HepG2 (cell line): ENCODE measurements at regions not wholly inside any gene's neighbourhood (a gene's known extent, or its start where the extent isn't known, plus 50 kb on each side); places are given as distances from the start of the nearest gene placed in this dataset.

Experiments
- ATAC-seq: fragments of 200-7000 bp; cut with Tn5 transposase; 3 replicates; pipeline ENCODE4 v1.9.1; 2020; ENCODE audit warnings: mild to moderate bottlenecking, moderate library complexity
- BruUV-seq: library from RNA; stranded (reverse); fragments of 400-500 nt; replicated peaks from 2 replicates; lab custom pipeline; 2021; lab: Mats Ljungman, UMichigan
- CTCF ChIA-PET: fragments of 300-600 bp; formaldehyde crosslinking; extraction: SDS; loops from one replicate; lab custom pipeline; 2021; ENCODE audit warnings: low total read pairs, inconsistent platforms, low intra/inter-chr PET ratio; lab: Yijun Ruan, JAX
- POLR2A ChIA-PET: fragments of 350-600 bp; sonication (Branson Sonifier 250); formaldehyde crosslinking; loops from one replicate; lab custom pipeline; 2020; ENCODE audit warnings: antibody characterized with exemption, inconsistent platforms; lab: Yijun Ruan, JAX
- DNase-seq: peaks from one replicate; pipeline ENCODE4 v3.0.0-alpha.2; 2015; ENCODE audit warnings: low spot score
- FAIRE-seq: peaks from 3 replicates; lab custom pipeline; 2011; peaks lifted over from hg19 to GRCh38; lab: Jason Lieb, UNC
- H2AFZ ChIP-seq: one replicate; pipeline ENCODE4 v1.6.1; 2011; ENCODE audit warnings: low read length, inconsistent platforms
- H3K27ac ChIP-seq: fragments of 300-600 bp; 3 replicates; pipeline ENCODE4 v1.8.0; 2011; ENCODE audit warnings: mixed run types, mild to moderate bottlenecking, mixed read lengths, low read length, inconsistent platforms; ENCODE audit not compliant: insufficient read depth; ENCODE audit errors: extremely low read length
- H3K27me3 ChIP-seq, 2 experiments: fragments of 200-600 bp in 1 of 2; 2 replicates in 1 of 2; 3 replicates in 1 of 2; pipeline versions ENCODE4 v1.6.0 to v1.8.0; 2011; ENCODE audit warnings: low read length in 2 of 2, mild to moderate bottlenecking in 2 of 2, moderate library complexity in 2 of 2, inconsistent platforms in 1 of 2; ENCODE audit not compliant: insufficient read depth in 2 of 2, control insufficient read depth in 1 of 2
- H3K36me3 ChIP-seq, 2 experiments: fragments of 200-600 bp in 1 of 2; replicated peaks in 1 of 2; 2 replicates in 1 of 2; 3 replicates in 1 of 2; pipeline versions ENCODE4 v1.5.1 to v1.8.0; 2011; ENCODE audit warnings: low read length in 2 of 2, inconsistent platforms in 1 of 2; ENCODE audit not compliant: insufficient read depth in 2 of 2, control insufficient read depth in 1 of 2
- H3K4me1 ChIP-seq: 2 replicates; pipeline ENCODE4 v1.5.1; 2012; ENCODE audit warnings: low read length, inconsistent platforms; ENCODE audit not compliant: insufficient read depth
- H3K4me2 ChIP-seq: 2 replicates; pipeline ENCODE4 v1.6.0; 2011; ENCODE audit warnings: low read depth, low read length, inconsistent platforms
- H3K4me3 ChIP-seq, 3 experiments: fragments of 200-600 bp in 1 of 3; sonication (generic), shearing (Covaris generic) in 1 of 3; replicated peaks in 1 of 3; 2 replicates each; pipeline ENCODE4 v1.5.1; 2011 to 2016; ENCODE audit warnings: low read length in 3 of 3, inconsistent platforms in 2 of 3, low read depth in 2 of 3, mild to moderate bottlenecking in 2 of 3, control low read depth in 1 of 3, mixed read lengths in 1 of 3; ENCODE audit not compliant: insufficient read depth in 1 of 3
- H3K79me2 ChIP-seq: one replicate; pipeline ENCODE4 v1.6.1; 2011; ENCODE audit warnings: low read length, inconsistent platforms; ENCODE audit not compliant: insufficient read depth
- H3K9ac ChIP-seq: 2 replicates; pipeline ENCODE4 v1.6.0; 2011; ENCODE audit warnings: mild to moderate bottlenecking, low read depth, low read length, inconsistent platforms; ENCODE audit not compliant: insufficient read depth
- H3K9me3 ChIP-seq: 2 replicates; pipeline ENCODE4 v1.5.1; 2012; ENCODE audit warnings: mild to moderate bottlenecking, low read length
- H4K20me1 ChIP-seq: 2 replicates; pipeline ENCODE4 v1.6.0; 2011; ENCODE audit warnings: inconsistent platforms, mild to moderate bottlenecking, low read length, moderate library complexity; ENCODE audit not compliant: insufficient read depth
- CEBPB ChIP-seq: IDR thresholded peaks from 2 replicates; pipeline ENCODE4 v1.6.1; 2011; ENCODE audit warnings: low read depth, low read length, improper control_type of control experiment, borderline replicate concordance
- HDAC6 ChIP-seq: fragments of 200-600 bp; sonication (generic); IDR thresholded peaks from 2 replicates; pipeline ENCODE4 v1.7.0; 2017; ENCODE audit warnings: mild to moderate bottlenecking, antibody characterized with exemption, low read length, low read depth
- MTF1 ChIP-seq: sonication (generic); formaldehyde crosslinking; IDR thresholded peaks from 2 replicates; pipeline ENCODE4 v1.5.0; 2020; ENCODE audit warnings: missing genetic modification reagents
- MXI1 ChIP-seq: IDR thresholded peaks from 3 replicates; pipeline ENCODE4 v1.6.1; 2012; ENCODE audit warnings: low read depth, low read length, inconsistent platforms, borderline replicate concordance
- PHF8 ChIP-seq: sonication (generic); formaldehyde crosslinking; IDR thresholded peaks from 2 replicates; pipeline ENCODE4 v1.5.0; 2020; ENCODE audit warnings: missing genetic modification reagents
- ZBTB20 ChIP-seq: sonication (generic); formaldehyde crosslinking; IDR thresholded peaks from 2 replicates; pipeline ENCODE4 v1.8.1; 2023; ENCODE audit warnings: missing genetic modification reagents, low read depth, mild to moderate bottlenecking, borderline replicate concordance
- ZKSCAN1 ChIP-seq: fragments of 150-350 bp; IDR thresholded peaks from 2 replicates; pipeline ENCODE4 v1.6.1; 2014; ENCODE audit warnings: low read length
- ZNF367 ChIP-seq: sonication (generic); formaldehyde crosslinking; IDR thresholded peaks from 2 replicates; pipeline ENCODE4 v1.4.0; 2020; ENCODE audit warnings: missing genetic modification reagents, borderline replicate concordance
- ZNF7 ChIP-seq: IDR thresholded peaks from 2 replicates; pipeline ENCODE4 v1.6.1; 2016; ENCODE audit warnings: missing biosample characterization, missing genetic modification reagents
- ZNF788 ChIP-seq: sonication (generic); formaldehyde crosslinking; IDR thresholded peaks from 2 replicates; pipeline ENCODE4 v1.5.0; 2020; ENCODE audit warnings: mild to moderate bottlenecking, missing genetic modification reagents, borderline replicate concordance
- ZNF790 ChIP-seq: sonication (generic); formaldehyde crosslinking; IDR thresholded peaks from 2 replicates; pipeline ENCODE4 v1.8.0; 2022; ENCODE audit warnings: missing genetic modification reagents, mild to moderate bottlenecking, borderline replicate concordance
- WGBS: methylation state at CpG from one replicate; pipeline ENCODE4 v1.1.6; 2017; ENCODE audit warnings: low lambda C conversion rate; 5-methylcytosine and 5-hydroxymethylcytosine counted together
- in situ Hi-C: cut with HindIII; loops from 2 replicates; pipeline ENCODE4 v1.10.0; 2017; ENCODE audit warnings: low pct_unique_long_range_greater_than_20kb; ENCODE audit not compliant: extremely low pct_ligation_motif_present
- intact Hi-C: fragments of 100-400 bp; cut with micrococcal nuclease; formaldehyde crosslinking; loops from one replicate; pipeline ENCODE4 v1.10.0; 2022; ENCODE audit not compliant: unreplicated experiment
- TF ChIP-seq, protein P1 (sequence below): fragments of 450-650 bp; IDR thresholded peaks from 2 replicates; pipeline ENCODE4 v1.6.1; 2016

DNA sequence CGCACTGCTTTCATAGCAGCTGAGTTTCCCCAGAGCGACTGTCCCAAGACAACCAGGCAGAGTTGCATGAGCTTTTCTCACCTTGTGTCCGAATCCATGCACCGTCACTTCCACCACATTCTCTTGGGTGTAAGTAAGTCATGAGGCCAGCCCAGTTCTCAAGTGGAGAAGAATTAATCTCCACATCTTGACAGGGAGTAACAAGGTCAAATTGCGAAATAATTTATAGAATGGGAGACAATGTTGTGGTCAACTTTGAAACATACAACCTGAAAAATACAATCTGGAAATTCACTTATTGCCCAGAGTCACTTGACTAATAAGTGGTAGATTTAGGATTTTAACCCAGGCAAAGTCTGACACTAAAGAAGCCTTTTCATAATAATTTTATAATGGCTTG lies 123.7 kb downstream of the UFM1 start:
- DNase-seq: no peak
- POLR2A ChIA-PET: no interaction called here

DNA sequence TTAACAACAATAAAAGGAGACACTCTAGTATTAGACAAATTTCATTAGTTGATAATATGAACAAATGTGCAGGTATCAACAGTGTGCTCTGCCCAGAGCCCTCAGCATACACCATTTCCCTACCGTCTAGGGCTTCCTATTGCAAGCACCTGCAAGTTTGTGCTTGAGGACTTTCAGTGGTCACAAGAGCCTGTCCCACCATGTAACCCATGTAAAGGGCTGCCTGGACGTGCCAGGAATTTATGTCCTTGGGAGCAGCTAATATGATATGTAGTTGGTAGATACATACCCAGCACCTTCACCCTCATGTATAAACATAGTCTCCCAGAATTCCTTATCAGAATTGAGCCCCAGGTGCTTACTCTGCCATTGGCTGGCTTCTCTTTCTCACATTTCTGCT lies 128.0 kb downstream of the UFM1 start:
- Histone ChIP-seq H3K36me3 (no peaks in the 10 kb centered on the region), H3K4me3 (no peak overlapping the region), H2AFZ (no peak overlapping the region), H3K79me2 (no peaks in the 10 kb centered on the region), H3K27ac (no peak overlapping the region), H3K9me3 (no peaks in the 10 kb centered on the region), H3K9ac (no peak overlapping the region), H3K27me3 (no peaks in the 10 kb centered on the region), H3K4me1 (no peaks in the 10 kb centered on the region), H3K4me2 (no peak overlapping the region), H4K20me1 (no peaks in the 10 kb centered on the region)
- DNase-seq: no peak
- intact Hi-C loops: no loop called here
- no peak for TF ChIP-seq ZKSCAN1
- TF ChIP-seq, protein P1, sequence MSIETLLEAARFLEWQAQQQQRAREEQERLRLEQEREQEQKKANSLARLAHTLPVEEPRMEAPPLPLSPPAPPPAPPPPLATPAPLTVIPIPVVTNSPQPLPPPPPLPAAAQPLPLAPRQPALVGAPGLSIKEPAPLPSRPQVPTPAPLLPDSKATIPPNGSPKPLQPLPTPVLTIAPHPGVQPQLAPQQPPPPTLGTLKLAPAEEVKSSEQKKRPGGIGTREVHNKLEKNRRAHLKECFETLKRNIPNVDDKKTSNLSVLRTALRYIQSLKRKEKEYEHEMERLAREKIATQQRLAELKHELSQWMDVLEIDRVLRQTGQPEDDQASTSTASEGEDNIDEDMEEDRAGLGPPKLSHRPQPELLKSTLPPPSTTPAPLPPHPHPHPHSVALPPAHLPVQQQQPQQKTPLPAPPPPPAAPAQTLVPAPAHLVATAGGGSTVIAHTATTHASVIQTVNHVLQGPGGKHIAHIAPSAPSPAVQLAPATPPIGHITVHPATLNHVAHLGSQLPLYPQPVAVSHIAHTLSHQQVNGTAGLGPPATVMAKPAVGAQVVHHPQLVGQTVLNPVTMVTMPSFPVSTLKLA: no peak
- TF ChIP-seq PHF8 (CRISPR knock-in tag): no peak
- no peak for TF ChIP-seq ZNF790 (CRISPR knock-in tag)
- no peak for TF ChIP-seq ZNF7
- TF ChIP-seq ZNF788 (CRISPR knock-in tag): no peak
- no peak for TF ChIP-seq ZBTB20 (CRISPR knock-in tag)
- TF ChIP-seq MXI1: no peak
- 0% methylated on average over 1 of the region's 2 CpGs for WGBS
- ATAC-seq: no peak
- no peak for FAIRE-seq
- CTCF ChIA-PET: no interaction called here
- no TSS peak for BruUV-seq
- POLR2A ChIA-PET: no interaction called here
- in situ Hi-C loops: no loop called here

More for the DNA sequence above, 123.7 kb downstream of the UFM1 start:
- Histone ChIP-seq H3K9ac (no peak overlapping the region), H3K4me3 (no peak overlapping the region), H3K9me3 (no peaks in the 10 kb centered on the region), H3K79me2 (no peaks in the 10 kb centered on the region), H3K36me3 (no peaks in the 10 kb centered on the region), H2AFZ (no peak overlapping the region), H3K4me2 (no peak overlapping the region), H3K27me3 (no peaks in the 10 kb centered on the region), H4K20me1 (no peaks in the 10 kb centered on the region), H3K4me1 (no peaks in the 10 kb centered on the region), H3K27ac (no peak overlapping the region)
- in situ Hi-C loops: no loop called here
- CTCF ChIA-PET: no interaction called here
- intact Hi-C loops: no loop called here
- BruUV-seq: no TSS peak
- no peak for FAIRE-seq
- TF ChIP-seq HDAC6 (no peak), MTF1 (CRISPR knock-in tag) (no peak), ZNF367 (no peak), CEBPB (peak; percentile 37; the same call in 1 of the 2 replicates)
- TF ChIP-seq, all 625 proteins: peak for 1
- no peak for ATAC-seq
- WGBS: 24% methylated on average over 5 of the region's 5 CpGs
